Gastroesophageal sphincter (tissue), 3 donors: ENCODE measurements at regions not wholly inside any gene's neighbourhood (a gene's known extent, or its start where the extent isn't known, plus 50 kb on each side); places are given as distances from the start of the nearest gene placed in this dataset.

ENCODE experiments used
- EP300 ChIP-seq: sonication (generic); formaldehyde crosslinking; IDR thresholded peaks from one replicate; pipeline ENCODE4 v1.6.1; 2017; ENCODE audit warnings: antibody characterized with exemption, mild to moderate bottlenecking
- POLR2AphosphoS5 ChIP-seq: sonication (generic); formaldehyde crosslinking; IDR thresholded peaks from one replicate; pipeline ENCODE4 v1.6.1; 2017; ENCODE audit warnings: antibody characterized with exemption
- TF ChIP-seq, protein P1 (sequence below), 4 experiments: fragments of 200-600 bp in 2 of 4; fragments of 450-650 bp in 2 of 4; sonication (generic) in 1 of 4; IDR thresholded peaks; one replicate each; pipeline ENCODE4 v1.5.1; 2017 to 2019; ENCODE audit warnings: antibody characterized with exemption in 4 of 4, mild to moderate bottlenecking in 2 of 4, moderate library complexity in 2 of 4

DNA sequence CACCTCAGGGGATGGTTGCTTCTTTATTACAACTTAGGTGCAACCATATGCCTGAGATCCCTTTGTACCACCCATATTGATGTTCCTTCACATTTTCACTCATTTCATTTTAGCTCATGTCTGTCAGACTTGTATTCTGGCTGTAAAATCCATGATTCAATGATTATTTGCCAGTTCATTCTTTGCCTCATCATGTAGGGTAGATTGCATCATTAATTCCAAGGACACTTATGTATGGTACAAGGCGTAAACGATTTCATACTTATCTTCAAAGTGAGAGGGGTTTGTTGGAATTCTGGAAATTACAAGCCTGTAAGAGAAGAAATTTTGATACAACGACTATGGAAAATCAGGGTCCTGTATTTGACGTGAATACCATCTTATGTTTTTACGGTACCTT, 685.0 kb upstream of the FANCL start:
- TF ChIP-seq, protein P1, sequence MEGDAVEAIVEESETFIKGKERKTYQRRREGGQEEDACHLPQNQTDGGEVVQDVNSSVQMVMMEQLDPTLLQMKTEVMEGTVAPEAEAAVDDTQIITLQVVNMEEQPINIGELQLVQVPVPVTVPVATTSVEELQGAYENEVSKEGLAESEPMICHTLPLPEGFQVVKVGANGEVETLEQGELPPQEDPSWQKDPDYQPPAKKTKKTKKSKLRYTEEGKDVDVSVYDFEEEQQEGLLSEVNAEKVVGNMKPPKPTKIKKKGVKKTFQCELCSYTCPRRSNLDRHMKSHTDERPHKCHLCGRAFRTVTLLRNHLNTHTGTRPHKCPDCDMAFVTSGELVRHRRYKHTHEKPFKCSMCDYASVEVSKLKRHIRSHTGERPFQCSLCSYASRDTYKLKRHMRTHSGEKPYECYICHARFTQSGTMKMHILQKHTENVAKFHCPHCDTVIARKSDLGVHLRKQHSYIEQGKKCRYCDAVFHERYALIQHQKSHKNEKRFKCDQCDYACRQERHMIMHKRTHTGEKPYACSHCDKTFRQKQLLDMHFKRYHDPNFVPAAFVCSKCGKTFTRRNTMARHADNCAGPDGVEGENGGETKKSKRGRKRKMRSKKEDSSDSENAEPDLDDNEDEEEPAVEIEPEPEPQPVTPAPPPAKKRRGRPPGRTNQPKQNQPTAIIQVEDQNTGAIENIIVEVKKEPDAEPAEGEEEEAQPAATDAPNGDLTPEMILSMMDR (IDR thresholded peaks at IDR 0.05), result no peak
- TF ChIP-seq EP300, result no peak
- TF ChIP-seq POLR2AphosphoS5, result no peak
